GM23338 (cell line): ENCODE measurements at regions not wholly inside any gene's neighbourhood (a gene's known extent, or its start where the extent isn't known, plus 50 kb on each side); places are given as distances from the start of the nearest gene placed in this dataset.

Experiments used
- CREB1 ChIP-seq: fragments of 250-450 bp; sonication (Bioruptor Pico); IDR thresholded peaks from 2 replicates; pipeline ENCODE4 v1.5.0; 2020; ENCODE audit warnings: low read depth, mild to moderate bottlenecking, moderate library complexity
- EZH2 ChIP-seq: fragments of 200-600 bp; sonication (generic); IDR thresholded peaks from one replicate; pipeline ENCODE4 v1.8.0; 2017; ENCODE audit warnings: antibody characterized with exemption, mild to moderate bottlenecking, low read depth; ENCODE audit not compliant: unreplicated experiment
- EZH2phosphoT487 ChIP-seq: fragments of 200-600 bp; sonication (generic); IDR thresholded peaks from one replicate; pipeline ENCODE4 v1.8.1; 2018; ENCODE audit warnings: antibody characterized with exemption; ENCODE audit not compliant: unreplicated experiment
- JUNB ChIP-seq: IDR thresholded peaks from one replicate; pipeline ENCODE4 v1.6.1; 2016; ENCODE audit warnings: antibody characterized with exemption; ENCODE audit not compliant: unreplicated experiment
- POLR2AphosphoS5 ChIP-seq: IDR thresholded peaks from 2 replicates; pipeline ENCODE4 v1.6.1; 2016; ENCODE audit warnings: antibody characterized with exemption, low read depth
- ZNF331 ChIP-seq: fragments of 250-450 bp; sonication (Bioruptor Pico); IDR thresholded peaks from 2 replicates; pipeline ENCODE4 v1.5.0; 2020; ENCODE audit warnings: low read depth, mild to moderate bottlenecking, moderate library complexity
- TF ChIP-seq, protein P1 (sequence below), 2 experiments: fragments of 200-600 bp in 1 of 2; sonication (generic) in 1 of 2; conservative IDR thresholded peaks; 2 replicates each; pipeline versions ENCODE4 v1.5.1 to v1.6.1; 2016 to 2017; ENCODE audit warnings: antibody characterized with exemption in 2 of 2, low read depth in 2 of 2, mild to moderate bottlenecking in 2 of 2, moderate library complexity in 1 of 2
- TF ChIP-seq, protein P2 (sequence below): IDR thresholded peaks from one replicate; pipeline ENCODE4 v1.6.1; 2018; ENCODE audit warnings: antibody characterized with exemption; ENCODE audit not compliant: unreplicated experiment
- TF ChIP-seq, protein P3 (sequence below): fragments of 250-450 bp; sonication (Bioruptor Pico); IDR thresholded peaks from 2 replicates; pipeline ENCODE4 v1.5.0; 2020; ENCODE audit warnings: mild to moderate bottlenecking, moderate library complexity
- TF ChIP-seq, protein P4 (sequence below): IDR thresholded peaks from 2 replicates; pipeline ENCODE4 v1.6.1; 2016; ENCODE audit warnings: antibody characterized with exemption

DNA sequence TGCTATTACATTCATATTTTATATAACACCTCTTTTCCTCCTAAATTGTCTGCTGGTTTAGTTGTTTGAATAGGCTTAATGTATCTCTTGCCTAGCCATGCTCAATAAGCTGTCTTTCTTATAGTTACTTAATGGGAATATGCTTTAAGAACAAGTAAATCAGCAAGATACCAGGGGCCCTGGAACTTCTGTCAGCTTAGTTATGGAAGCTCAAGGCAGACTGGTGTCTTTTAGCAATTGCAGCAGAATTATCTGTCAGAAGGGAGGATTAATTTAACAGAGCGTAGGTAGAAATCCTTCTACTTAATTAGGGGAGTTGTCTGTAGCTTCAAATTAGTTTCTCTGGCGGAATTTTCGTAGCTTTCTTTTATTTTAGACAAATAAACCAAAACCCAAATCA lies 94.9 kb downstream of the C11orf91 start:
- TF ChIP-seq, protein P1, sequence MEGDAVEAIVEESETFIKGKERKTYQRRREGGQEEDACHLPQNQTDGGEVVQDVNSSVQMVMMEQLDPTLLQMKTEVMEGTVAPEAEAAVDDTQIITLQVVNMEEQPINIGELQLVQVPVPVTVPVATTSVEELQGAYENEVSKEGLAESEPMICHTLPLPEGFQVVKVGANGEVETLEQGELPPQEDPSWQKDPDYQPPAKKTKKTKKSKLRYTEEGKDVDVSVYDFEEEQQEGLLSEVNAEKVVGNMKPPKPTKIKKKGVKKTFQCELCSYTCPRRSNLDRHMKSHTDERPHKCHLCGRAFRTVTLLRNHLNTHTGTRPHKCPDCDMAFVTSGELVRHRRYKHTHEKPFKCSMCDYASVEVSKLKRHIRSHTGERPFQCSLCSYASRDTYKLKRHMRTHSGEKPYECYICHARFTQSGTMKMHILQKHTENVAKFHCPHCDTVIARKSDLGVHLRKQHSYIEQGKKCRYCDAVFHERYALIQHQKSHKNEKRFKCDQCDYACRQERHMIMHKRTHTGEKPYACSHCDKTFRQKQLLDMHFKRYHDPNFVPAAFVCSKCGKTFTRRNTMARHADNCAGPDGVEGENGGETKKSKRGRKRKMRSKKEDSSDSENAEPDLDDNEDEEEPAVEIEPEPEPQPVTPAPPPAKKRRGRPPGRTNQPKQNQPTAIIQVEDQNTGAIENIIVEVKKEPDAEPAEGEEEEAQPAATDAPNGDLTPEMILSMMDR (conservative IDR thresholded peaks at IDR 0.05; ENCODE audit: low read depth in 2 of 2) = no peak
- TF ChIP-seq, protein P2, sequence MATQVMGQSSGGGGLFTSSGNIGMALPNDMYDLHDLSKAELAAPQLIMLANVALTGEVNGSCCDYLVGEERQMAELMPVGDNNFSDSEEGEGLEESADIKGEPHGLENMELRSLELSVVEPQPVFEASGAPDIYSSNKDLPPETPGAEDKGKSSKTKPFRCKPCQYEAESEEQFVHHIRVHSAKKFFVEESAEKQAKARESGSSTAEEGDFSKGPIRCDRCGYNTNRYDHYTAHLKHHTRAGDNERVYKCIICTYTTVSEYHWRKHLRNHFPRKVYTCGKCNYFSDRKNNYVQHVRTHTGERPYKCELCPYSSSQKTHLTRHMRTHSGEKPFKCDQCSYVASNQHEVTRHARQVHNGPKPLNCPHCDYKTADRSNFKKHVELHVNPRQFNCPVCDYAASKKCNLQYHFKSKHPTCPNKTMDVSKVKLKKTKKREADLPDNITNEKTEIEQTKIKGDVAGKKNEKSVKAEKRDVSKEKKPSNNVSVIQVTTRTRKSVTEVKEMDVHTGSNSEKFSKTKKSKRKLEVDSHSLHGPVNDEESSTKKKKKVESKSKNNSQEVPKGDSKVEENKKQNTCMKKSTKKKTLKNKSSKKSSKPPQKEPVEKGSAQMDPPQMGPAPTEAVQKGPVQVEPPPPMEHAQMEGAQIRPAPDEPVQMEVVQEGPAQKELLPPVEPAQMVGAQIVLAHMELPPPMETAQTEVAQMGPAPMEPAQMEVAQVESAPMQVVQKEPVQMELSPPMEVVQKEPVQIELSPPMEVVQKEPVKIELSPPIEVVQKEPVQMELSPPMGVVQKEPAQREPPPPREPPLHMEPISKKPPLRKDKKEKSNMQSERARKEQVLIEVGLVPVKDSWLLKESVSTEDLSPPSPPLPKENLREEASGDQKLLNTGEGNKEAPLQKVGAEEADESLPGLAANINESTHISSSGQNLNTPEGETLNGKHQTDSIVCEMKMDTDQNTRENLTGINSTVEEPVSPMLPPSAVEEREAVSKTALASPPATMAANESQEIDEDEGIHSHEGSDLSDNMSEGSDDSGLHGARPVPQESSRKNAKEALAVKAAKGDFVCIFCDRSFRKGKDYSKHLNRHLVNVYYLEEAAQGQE = no peak
- TF ChIP-seq EZH2phosphoT487 (no peak), POLR2AphosphoS5 (no peak), EZH2 (no peak), ZNF331 (CRISPR knock-in tag) (no peak), JUNB (no peak), CREB1 (CRISPR knock-in tag) (no peak)
- TF ChIP-seq, protein P3, sequence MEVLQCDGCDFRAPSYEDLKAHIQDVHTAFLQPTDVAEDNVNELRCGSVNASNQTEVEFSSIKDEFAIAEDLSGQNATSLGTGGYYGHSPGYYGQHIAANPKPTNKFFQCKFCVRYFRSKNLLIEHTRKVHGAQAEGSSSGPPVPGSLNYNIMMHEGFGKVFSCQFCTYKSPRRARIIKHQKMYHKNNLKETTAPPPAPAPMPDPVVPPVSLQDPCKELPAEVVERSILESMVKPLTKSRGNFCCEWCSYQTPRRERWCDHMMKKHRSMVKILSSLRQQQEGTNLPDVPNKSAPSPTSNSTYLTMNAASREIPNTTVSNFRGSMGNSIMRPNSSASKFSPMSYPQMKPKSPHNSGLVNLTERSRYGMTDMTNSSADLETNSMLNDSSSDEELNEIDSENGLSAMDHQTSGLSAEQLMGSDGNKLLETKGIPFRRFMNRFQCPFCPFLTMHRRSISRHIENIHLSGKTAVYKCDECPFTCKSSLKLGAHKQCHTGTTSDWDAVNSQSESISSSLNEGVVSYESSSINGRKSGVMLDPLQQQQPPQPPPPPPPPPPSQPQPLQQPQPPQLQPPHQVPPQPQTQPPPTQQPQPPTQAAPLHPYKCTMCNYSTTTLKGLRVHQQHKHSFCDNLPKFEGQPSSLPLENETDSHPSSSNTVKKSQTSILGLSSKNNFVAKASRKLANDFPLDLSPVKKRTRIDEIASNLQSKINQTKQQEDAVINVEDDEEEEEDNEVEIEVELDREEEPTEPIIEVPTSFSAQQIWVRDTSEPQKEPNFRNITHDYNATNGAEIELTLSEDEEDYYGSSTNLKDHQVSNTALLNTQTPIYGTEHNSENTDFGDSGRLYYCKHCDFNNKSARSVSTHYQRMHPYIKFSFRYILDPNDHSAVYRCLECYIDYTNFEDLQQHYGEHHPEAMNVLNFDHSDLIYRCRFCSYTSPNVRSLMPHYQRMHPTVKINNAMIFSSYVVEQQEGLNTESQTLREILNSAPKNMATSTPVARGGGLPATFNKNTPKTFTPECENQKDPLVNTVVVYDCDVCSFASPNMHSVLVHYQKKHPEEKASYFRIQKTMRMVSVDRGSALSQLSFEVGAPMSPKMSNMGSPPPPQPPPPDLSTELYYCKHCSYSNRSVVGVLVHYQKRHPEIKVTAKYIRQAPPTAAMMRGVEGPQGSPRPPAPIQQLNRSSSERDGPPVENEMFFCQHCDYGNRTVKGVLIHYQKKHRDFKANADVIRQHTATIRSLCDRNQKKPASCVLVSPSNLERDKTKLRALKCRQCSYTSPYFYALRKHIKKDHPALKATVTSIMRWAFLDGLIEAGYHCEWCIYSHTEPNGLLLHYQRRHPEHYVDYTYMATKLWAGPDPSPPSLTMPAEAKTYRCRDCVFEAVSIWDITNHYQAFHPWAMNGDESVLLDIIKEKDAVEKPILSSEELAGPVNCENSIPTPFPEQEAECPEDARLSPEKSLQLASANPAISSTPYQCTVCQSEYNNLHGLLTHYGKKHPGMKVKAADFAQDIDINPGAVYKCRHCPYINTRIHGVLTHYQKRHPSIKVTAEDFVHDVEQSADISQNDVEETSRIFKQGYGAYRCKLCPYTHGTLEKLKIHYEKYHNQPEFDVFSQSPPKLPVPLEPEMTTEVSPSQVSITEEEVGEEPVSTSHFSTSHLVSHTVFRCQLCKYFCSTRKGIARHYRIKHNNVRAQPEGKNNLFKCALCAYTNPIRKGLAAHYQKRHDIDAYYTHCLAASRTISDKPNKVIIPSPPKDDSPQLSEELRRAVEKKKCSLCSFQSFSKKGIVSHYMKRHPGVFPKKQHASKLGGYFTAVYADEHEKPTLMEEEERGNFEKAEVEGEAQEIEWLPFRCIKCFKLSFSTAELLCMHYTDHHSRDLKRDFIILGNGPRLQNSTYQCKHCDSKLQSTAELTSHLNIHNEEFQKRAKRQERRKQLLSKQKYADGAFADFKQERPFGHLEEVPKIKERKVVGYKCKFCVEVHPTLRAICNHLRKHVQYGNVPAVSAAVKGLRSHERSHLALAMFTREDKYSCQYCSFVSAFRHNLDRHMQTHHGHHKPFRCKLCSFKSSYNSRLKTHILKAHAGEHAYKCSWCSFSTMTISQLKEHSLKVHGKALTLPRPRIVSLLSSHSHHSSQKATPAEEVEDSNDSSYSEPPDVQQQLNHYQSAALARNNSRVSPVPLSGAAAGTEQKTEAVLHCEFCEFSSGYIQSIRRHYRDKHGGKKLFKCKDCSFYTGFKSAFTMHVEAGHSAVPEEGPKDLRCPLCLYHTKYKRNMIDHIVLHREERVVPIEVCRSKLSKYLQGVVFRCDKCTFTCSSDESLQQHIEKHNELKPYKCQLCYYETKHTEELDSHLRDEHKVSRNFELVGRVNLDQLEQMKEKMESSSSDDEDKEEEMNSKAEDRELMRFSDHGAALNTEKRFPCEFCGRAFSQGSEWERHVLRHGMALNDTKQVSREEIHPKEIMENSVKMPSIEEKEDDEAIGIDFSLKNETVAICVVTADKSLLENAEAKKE (CRISPR knock-in tag) = no peak
- TF ChIP-seq, protein P4, sequence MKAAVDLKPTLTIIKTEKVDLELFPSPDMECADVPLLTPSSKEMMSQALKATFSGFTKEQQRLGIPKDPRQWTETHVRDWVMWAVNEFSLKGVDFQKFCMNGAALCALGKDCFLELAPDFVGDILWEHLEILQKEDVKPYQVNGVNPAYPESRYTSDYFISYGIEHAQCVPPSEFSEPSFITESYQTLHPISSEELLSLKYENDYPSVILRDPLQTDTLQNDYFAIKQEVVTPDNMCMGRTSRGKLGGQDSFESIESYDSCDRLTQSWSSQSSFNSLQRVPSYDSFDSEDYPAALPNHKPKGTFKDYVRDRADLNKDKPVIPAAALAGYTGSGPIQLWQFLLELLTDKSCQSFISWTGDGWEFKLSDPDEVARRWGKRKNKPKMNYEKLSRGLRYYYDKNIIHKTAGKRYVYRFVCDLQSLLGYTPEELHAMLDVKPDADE = no peak
